HEK293 (cell line): ENCODE measurements at regions not wholly inside any gene's neighbourhood (a gene's known extent, or its start where the extent isn't known, plus 50 kb on each side); places are given as distances from the start of the nearest gene placed in this dataset.

ENCODE experiments used
- PRDM1 ChIP-seq: fragments of 450-650 bp; formaldehyde crosslinking; IDR thresholded peaks from 2 replicates; pipeline ENCODE4; 2016; ENCODE audit warnings: missing biosample characterization, missing genetic modification characterization
- ZNF311 ChIP-seq: fragments of 450-650 bp; formaldehyde crosslinking; IDR thresholded peaks from 2 replicates; pipeline ENCODE4 v1.5.1; 2017; ENCODE audit warnings: missing biosample characterization, missing genetic modification characterization, borderline replicate concordance
- TF ChIP-seq, protein P1 (sequence below): fragments of 450-650 bp; formaldehyde crosslinking; IDR thresholded peaks from 2 replicates; pipeline ENCODE4 v1.5.1; 2016; ENCODE audit warnings: missing biosample characterization, missing genetic modification characterization

DNA sequence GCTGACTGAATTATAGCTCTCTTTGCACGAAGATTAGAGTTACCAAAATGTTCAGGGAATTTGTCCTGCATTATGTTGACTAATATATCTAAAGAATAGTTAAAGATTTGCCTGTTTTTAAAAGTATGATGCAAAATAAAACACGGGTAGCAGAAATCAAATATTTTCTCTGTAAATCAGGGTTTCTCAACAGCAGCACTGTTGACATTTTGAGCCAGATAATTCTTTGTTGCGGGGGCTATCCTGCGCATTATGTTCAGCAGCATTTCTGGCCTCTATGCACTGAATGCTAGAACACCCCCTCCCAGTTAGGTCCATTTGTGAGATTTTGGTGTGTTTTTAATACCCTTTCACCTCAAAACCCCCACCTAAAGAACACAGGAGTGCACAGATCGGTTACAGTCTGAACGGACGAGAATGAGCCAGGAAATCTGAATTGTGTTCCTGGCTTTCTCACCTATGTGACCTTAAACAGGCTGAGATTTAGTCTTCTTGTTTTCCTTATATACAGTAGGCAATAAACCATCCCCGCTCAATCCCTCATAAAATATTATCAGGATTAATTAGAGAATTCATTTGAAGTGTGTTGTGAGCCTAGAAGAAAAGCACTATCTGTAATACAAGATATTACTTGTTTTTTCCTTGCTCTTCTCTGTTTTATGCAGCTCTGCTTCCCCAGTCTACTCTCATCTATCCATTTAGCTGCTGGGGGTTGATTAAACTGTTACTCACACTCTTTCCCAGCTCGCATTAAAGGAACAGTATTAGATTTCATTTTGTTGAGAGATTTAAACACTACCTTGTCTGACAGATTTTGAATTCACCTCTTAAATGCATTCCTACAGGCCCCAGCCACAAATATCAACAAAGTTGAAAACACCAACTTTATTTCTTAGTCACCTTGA, 247.5 kb upstream of the GOLIM4 start:
- TF ChIP-seq ZNF311 (no peak), PRDM1 (tag by site-specific recombination) (no peak)
- TF ChIP-seq, protein P1, sequence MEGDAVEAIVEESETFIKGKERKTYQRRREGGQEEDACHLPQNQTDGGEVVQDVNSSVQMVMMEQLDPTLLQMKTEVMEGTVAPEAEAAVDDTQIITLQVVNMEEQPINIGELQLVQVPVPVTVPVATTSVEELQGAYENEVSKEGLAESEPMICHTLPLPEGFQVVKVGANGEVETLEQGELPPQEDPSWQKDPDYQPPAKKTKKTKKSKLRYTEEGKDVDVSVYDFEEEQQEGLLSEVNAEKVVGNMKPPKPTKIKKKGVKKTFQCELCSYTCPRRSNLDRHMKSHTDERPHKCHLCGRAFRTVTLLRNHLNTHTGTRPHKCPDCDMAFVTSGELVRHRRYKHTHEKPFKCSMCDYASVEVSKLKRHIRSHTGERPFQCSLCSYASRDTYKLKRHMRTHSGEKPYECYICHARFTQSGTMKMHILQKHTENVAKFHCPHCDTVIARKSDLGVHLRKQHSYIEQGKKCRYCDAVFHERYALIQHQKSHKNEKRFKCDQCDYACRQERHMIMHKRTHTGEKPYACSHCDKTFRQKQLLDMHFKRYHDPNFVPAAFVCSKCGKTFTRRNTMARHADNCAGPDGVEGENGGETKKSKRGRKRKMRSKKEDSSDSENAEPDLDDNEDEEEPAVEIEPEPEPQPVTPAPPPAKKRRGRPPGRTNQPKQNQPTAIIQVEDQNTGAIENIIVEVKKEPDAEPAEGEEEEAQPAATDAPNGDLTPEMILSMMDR: no peak
